GM18519 (cell line): ENCODE measurements at regions not wholly inside any gene's neighbourhood (a gene's known extent, or its start where the extent isn't known, plus 50 kb on each side); places are given as distances from the start of the nearest gene placed in this dataset.
"Not testable (repeated sequence)": the region's sequence is repeated elsewhere in the genome, so short reads cannot be mapped to it uniquely, and the experiment has no call there.

Experiments used
- ATAC-seq: cut with Tn5 transposase; IDR thresholded peaks from one replicate; pipeline ENCODE4 v1.9.1; 2021; ENCODE audit warnings: mild to moderate bottlenecking, moderate library complexity; ENCODE audit not compliant: unreplicated experiment, low FRiP score

GRCh38 chr3:88886624-88887023, 220.8 kb upstream of the EPHA3 start:
- ATAC-seq: not testable (repeated sequence)

- ATAC-seq: no peak
These were observed 211.4 kb upstream of the EPHA3 start for GRCh38 chr3:88896026-88896425.

DNA sequence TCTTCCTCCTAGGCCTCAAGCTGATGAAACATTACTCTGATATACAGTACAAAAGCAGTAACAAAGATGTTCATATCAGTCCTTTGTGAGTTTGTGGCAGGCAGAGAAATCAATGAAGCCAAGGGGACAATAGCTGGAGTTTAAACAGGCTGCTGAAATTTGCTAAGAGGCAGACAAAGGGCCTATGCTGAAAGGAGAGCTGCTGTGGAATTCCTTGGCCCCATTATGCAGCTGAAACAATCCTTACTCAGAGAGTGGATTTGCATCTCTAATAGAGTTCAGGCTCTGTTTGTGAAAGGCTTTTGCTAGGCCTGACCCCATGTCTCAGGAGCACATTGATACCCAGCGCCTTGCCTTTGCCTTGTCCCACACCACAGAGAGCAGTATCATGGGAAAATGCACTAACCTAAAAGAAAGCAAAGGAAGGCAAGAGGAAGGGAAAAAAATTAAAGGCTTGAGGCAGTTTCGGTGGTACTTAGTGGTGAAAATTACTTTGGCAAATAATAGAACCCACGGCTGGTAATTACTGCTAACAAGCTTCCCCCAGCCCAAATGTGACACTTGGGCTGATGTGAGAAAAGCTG, 195.0 kb upstream of the EPHA3 start:
- no peak for ATAC-seq

DNA sequence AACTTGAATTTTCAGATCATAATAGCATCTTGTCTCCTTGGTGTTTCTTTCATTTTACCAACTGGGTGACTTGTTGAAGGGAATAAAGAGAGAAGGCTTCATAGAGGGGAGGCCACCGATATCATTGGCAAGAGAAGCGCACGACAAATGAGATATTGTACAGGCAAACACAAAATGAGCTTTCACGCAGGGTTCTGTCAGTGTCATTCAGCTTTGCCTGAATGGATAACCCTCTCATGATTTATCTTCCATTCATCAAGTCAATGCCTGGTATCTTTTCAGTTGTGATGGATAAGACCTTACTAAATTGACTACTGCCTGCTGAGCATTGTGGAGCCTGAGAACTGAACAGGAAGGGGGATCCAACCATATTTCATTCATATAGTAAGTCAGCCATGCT, 188.6 kb upstream of the EPHA3 start:
- ATAC-seq: no peak

DNA sequence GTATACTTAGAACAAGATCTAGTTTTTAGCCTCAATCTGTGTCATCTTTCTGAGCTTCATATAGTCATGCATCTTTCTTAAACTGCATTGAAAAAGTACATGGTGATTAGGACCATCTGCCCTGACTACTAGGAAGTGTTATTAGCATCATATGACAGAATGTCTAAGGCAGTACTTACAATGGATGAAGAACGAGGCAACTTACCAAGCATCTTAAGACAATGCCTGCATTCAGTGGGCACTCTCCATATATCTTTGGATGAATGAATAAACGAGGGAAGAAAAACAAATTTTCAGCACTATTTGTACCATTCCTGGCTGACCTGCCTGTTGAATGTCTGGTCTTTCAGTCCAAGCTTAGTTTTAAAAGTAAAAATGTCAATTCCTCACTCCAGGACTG, 185.4 kb upstream of the EPHA3 start:
- no peak for ATAC-seq

DNA sequence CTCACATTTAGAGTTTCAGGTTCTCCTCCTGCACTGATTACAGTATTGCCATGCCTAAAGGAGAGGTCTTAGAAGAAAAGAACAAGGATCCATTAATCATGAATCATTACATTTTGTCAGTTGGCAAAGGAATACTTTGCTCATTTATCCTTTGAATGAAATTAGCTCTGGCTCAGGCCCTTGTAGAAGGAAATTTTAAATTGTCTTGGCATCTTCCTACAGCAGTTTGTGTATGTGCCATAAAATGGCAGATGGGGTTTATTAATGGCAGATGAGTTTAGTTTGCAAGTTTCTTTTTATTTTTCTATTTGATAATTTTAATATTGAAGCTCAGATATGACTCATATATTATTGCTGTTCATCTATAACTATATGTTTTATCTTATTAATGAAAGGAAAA, 181.2 kb upstream of the EPHA3 start:
- no peak for ATAC-seq

DNA sequence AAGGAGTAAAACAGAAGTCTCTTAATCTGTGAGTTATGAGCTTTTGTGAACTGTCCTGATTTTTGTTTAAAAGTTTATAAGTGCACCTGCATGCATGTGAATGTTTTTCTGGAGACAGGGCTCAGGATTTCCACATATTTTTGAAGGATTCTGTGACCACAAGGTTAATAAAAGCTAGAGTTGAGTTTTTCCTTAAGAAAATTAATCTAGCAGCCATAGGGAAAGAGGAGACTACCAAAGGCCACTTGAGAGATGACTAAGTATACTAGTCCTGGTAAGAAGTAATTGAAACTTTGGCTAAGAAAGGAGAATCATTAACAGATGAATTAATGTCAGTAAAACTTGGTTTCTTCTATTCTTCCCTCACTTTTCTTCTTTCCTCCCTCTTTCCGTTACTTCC, 176.8 kb upstream of the EPHA3 start:
- no peak for ATAC-seq

- no peak for ATAC-seq
These were observed 170.6 kb upstream of the EPHA3 start for GRCh38 chr3:88936831-88937230.

- no peak for ATAC-seq
These were observed 167.1 kb upstream of the EPHA3 start for GRCh38 chr3:88940296-88940695.

DNA sequence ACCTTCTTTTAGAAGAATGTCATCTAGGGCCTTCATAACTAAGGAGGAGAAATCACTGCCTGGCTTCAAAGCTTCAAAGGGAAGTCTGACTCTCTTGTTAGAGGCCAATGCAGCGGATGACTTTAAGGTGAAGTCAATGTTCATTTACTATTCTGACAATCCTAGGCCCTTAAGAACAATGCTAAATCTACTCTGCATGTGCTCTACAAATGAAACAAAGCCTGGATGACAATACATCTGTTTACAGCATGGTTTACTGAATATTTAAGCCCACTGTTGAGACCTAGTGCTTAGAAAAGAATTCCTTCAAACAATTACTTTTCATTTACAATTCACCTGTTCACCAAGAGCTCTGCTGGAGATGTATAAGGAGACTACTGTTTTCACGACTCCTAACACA, 160.4 kb upstream of the EPHA3 start:
- no peak for ATAC-seq

- ATAC-seq: no peak
These were observed 152.6 kb upstream of the EPHA3 start for GRCh38 chr3:88954853-88955252.

GRCh38 chr3:88955274-88955673, 152.1 kb upstream of the EPHA3 start:
- ATAC-seq: no peak

GRCh38 chr3:88957711-88958439, 149.5 kb upstream of the EPHA3 start:
- no peak for ATAC-seq

DNA sequence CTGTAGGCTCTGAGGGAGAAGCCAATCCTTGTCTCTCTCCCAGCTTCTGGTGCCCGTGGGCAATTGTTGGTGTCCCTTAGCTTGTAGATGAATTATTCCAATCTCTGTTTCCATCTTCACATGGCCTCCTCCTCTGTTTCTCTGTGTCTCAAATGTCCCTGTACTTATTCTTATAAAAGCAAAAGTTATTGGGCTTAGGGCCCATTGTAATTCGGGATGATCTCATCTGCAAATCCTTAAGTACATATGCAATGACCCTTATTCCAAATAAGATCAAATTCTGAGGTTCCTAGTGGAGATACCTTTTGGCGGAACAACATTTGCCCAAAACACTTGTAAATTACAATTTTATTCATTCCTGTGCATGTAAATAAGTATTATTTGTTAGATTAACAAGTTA, 147.4 kb upstream of the EPHA3 start:
- no peak for ATAC-seq

DNA sequence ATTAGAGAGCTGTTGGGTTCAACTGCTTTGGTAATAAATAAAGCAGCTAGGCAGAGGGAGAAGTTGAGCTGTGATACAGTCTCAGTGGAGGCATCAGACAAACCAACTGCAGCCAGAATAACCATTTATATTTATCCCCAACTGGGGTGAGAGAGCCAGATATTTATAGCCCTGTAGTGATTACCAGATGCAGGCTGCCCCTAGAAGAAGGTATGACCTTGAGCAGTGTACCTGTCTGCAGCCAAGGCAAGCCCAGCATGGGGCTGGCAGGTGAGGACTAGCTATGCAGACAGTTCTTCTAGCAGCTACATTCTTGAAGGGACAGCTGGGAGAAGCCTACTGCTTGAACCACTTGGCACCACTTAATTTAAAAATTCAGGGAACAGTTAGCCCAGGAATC, 144.4 kb upstream of the EPHA3 start:
- no peak for ATAC-seq

GRCh38 chr3:88979760-88980159, 127.7 kb upstream of the EPHA3 start:
- no peak for ATAC-seq

DNA sequence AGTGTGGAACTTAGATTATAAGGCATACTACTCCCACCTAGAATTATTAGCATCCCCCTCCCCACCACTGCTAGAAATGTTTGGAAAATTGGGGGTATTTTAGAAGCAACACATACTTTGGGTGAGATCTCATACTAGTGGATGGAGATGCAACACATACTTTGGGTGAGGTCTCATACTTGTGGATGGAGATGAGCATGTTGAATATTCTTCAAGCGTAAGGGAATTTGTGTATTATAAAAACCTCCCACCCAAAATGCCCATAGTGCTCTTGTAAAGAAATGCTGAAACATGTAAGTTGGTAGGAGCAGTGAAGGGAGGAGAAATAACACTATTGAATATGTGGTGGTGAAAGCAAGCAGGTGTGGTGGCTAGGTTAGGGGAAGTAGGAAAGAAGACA, 124.0 kb upstream of the EPHA3 start:
- no peak for ATAC-seq

DNA sequence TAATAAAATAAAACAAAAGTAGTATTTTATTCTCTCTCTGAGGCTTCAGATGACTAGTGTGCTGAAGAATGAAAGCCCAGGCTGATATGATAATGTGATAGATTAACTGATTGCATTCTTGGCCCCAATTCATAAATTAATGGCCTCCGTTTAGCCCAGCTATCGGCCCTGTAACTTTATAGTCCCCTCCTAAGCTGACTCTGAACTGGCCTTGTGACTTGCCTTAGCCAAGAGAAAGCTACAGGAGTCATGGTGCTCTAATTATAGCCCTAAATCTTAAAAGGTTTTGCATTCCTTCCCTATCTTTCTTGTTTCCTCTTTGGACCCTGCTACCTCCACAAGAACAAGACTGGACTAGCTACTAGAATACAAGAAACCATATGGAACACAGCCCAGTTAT, 123.2 kb upstream of the EPHA3 start:
- no peak for ATAC-seq

GRCh38 chr3:88984832-88985231, 122.6 kb upstream of the EPHA3 start:
- no peak for ATAC-seq

- ATAC-seq: no peak
These were observed 121.9 kb upstream of the EPHA3 start for GRCh38 chr3:88985491-88985890.

GRCh38 chr3:88986834-88987233, 120.6 kb upstream of the EPHA3 start:
- ATAC-seq: no peak

DNA sequence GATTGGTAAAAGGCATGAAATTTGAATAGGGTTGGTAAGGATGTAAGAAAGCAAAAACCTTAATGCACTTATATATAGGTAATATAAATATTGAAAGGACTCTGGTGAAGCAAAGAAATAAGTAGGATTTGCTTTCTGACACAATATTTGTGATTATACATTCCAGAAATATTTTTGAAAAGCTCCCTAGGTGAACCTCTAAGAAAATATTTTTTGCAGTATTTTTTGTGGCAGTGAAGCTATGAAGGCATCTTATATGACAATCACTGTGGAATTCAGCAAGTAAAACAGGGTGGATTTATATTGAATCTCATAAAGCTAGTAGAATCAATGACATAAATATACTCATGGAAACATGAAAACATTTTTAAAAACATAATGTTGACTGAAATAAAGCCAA, 119.6 kb upstream of the EPHA3 start:
- no peak for ATAC-seq

DNA sequence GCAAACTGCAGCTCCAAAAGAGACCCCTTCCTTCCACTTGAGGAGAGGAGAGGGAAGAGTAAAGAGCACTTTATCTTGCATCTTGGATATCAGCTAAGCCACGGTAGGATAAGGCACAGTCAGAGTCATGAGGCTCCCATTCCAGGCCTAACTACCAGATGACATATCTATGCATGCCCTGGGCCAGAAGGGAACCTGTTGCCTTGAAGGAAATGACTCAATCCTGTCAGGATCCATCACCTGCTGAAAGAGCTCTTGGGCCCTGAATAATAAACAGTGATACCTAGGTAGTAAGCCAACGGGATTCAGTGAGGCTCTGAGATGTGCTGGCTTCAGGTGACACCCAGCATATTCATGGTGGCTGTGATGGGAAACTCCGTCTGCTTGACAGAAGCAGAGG, 118.5 kb upstream of the EPHA3 start:
- ATAC-seq: no peak
